ENCODE measurements at regions not wholly inside any gene's neighbourhood (a gene's known extent, or its start where the extent isn't known, plus 50 kb on each side); places are given as distances from the start of the nearest gene placed in this dataset.

DNA sequence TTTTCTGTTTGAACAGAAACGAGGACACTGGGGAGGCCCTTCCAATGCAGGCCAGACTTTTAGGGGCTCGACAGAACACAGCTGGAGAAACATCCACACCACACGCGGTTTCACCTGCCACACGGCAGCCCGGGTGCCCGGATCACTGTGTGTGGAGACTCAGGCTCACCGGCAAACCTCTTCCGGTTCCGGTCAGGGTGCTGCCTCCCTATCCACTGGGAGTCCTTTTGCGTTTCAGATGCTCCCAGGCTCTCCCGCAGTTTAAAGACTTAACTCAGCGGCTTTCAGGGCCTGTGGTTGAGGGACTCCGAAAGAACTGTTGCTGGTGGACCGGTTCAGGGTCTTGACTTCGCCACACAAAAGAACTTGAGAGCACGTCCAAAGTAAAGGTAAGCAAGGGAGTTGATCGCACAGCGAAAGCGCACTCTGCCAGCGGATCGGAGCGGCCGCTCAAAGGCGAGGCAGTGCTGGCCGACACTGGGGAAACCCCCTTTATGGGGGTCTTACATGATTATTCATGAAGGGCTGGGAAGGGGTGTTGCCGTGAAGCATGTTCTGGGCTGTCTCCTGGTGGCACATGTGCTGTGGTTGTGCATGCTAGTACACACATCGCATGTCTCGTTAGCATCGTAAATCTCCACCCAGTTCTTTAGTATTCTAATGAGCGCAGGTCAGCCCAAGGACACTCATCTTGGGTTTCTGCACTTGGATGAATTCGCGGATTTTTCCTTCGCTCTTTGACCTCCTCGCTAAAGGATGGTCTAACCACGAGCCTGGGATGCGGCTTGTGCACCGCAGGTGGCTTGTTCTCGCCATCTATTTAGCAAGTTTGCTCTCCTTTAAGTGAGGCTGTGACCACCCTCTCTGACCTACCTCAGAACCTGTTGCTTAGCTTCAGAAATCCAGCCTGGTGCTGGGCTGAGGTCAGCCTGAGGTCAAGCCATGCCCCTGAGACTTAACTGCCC lies 180.3 kb downstream of the CDH26 start:
- peak overlapping the region; percentile 69 for H3K27ac ChIP-seq (ENCODE audit: extremely low read depth, low read depth, low read length)
- TF ChIP-seq ZNF776 (tag by site-specific recombination; IDR thresholded peaks at IDR 0.05; ENCODE audit: borderline replicate concordance), result no peak
- 0 out of 2 replicates have a peak, but pooled peaks have one; percentile 14 for TF ChIP-seq ZNF629 (tag by site-specific recombination; IDR thresholded peaks at IDR 0.05)
- no peak for TF ChIP-seq ZNF211 (tag by site-specific recombination; IDR thresholded peaks at IDR 0.05; ENCODE audit: low read depth)
- no peak for TF ChIP-seq ZNF426 (tag by site-specific recombination; IDR thresholded peaks at IDR 0.05)
- TF ChIP-seq SCRT2 (tag by site-specific recombination; IDR thresholded peaks at IDR 0.05), result peak; percentile 90
- TF ChIP-seq ZNF580 (tag by site-specific recombination; IDR thresholded peaks at IDR 0.05), result peak; percentile 56; the same call in 1 of the 2 replicates
- 0 out of 2 replicates have a peak, but pooled peaks have one; percentile 28 for TF ChIP-seq KLF10 (tag by site-specific recombination; IDR thresholded peaks at IDR 0.05)
- TF ChIP-seq, protein P1, sequence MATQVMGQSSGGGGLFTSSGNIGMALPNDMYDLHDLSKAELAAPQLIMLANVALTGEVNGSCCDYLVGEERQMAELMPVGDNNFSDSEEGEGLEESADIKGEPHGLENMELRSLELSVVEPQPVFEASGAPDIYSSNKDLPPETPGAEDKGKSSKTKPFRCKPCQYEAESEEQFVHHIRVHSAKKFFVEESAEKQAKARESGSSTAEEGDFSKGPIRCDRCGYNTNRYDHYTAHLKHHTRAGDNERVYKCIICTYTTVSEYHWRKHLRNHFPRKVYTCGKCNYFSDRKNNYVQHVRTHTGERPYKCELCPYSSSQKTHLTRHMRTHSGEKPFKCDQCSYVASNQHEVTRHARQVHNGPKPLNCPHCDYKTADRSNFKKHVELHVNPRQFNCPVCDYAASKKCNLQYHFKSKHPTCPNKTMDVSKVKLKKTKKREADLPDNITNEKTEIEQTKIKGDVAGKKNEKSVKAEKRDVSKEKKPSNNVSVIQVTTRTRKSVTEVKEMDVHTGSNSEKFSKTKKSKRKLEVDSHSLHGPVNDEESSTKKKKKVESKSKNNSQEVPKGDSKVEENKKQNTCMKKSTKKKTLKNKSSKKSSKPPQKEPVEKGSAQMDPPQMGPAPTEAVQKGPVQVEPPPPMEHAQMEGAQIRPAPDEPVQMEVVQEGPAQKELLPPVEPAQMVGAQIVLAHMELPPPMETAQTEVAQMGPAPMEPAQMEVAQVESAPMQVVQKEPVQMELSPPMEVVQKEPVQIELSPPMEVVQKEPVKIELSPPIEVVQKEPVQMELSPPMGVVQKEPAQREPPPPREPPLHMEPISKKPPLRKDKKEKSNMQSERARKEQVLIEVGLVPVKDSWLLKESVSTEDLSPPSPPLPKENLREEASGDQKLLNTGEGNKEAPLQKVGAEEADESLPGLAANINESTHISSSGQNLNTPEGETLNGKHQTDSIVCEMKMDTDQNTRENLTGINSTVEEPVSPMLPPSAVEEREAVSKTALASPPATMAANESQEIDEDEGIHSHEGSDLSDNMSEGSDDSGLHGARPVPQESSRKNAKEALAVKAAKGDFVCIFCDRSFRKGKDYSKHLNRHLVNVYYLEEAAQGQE (tag by site-specific recombination; IDR thresholded peaks at IDR 0.05), result no peak
- TF ChIP-seq ZBTB11 (tag by site-specific recombination; conservative IDR thresholded peaks at IDR 0.05; ENCODE audit: low read depth), result peak; percentile 97
- TF ChIP-seq MZF1 (tag by site-specific recombination; IDR thresholded peaks at IDR 0.05; ENCODE audit: borderline replicate concordance), result no peak
- peak; percentile 23; the same call in 1 of the 2 replicates for TF ChIP-seq ZBTB20 (tag by site-specific recombination; IDR thresholded peaks at IDR 0.05)
- no peak for TF ChIP-seq PRDM4 (tag by site-specific recombination; IDR thresholded peaks at IDR 0.05)
- peak; percentile 87 for TF ChIP-seq ZNF518A (tag by site-specific recombination; conservative IDR thresholded peaks at IDR 0.05; ENCODE audit: low read depth)
- TF ChIP-seq ZNF335 (tag by site-specific recombination; conservative IDR thresholded peaks at IDR 0.05), result peak; percentile 44; the same call in 1 of the 2 replicates
- peak; percentile 49 for TF ChIP-seq GLIS1 (tag by site-specific recombination; IDR thresholded peaks at IDR 0.05)
- peak; percentile 31; the same call in 1 of the 2 replicates for TF ChIP-seq SCRT1 (tag by site-specific recombination; IDR thresholded peaks at IDR 0.05; ENCODE audit: borderline replicate concordance)
- peak; percentile 55 for TF ChIP-seq SP2 (tag by site-specific recombination; IDR thresholded peaks at IDR 0.05)
- H3K4me3 ChIP-seq (ENCODE audit: low read depth, low read length), result peak overlapping the region; percentile 46
- no peaks in the 10 kb centered on the region for H3K9me3 ChIP-seq (ENCODE audit: control insufficient read depth, insufficient read depth, low read depth, low read length)
- ChIA-PET POLR2A (interaction anchor here (1.1 kb wide), 1 partner anchor 81 kb away, joined by 3 read pairs; no protein-coding TSS in a partner anchor), CTCF (interaction anchor here (0.6 to 1.7 kb wide), 14 partner anchors 9 to 395 kb away, joined by 3 to 6 read pairs (median 4); no protein-coding TSS in a partner anchor)
- peaks cover 12% of the 10 kb centered on the region for H3K4me1 ChIP-seq (ENCODE audit: control insufficient read depth, insufficient read depth, low read length)
- no peaks in the 10 kb centered on the region for H3K36me3 ChIP-seq (ENCODE audit: control insufficient read depth in 2 of 2, insufficient read depth in 1 of 2, low read length in 2 of 2)

Measured in HEK293 (cell line).